ENCODE measurements at regions not wholly inside any gene's neighbourhood (a gene's known extent, or its start where the extent isn't known, plus 50 kb on each side); places are given as distances from the start of the nearest gene placed in this dataset.
"Not testable (repeated sequence)": the region's sequence is repeated elsewhere in the genome, so short reads cannot be mapped to it uniquely, and the experiment has no call there.

- DNase-seq: no peak
These were observed 1805.9 kb downstream of the NCAM2 start for GRCh38 chr21:22804151-22804550.

GRCh38 chr21:22806278-22806677, 1808.1 kb downstream of the NCAM2 start:
- DNase-seq: no peak

DNA sequence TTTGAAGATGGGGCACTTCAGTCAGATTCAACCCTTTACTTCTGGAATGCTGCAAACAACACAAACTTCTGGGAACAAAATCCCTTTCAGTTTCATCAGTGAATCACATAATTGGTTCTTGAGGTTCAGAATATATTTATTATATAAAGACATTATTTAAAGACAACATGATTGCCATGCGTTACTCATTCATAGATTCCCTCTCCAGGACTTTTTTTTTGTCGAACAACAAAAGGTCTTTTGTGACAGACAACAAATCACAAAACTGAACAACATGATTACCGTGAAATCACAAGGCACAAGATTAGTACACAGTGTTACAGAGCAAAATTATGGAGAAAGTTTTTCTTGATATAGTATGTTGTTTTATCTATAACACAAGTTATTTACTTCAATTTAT, 1815.0 kb downstream of the NCAM2 start:
- DNase-seq: no peak

GRCh38 chr21:22818681-22819485, 1820.7 kb downstream of the NCAM2 start:
- not testable (repeated sequence) for DNase-seq

DNA sequence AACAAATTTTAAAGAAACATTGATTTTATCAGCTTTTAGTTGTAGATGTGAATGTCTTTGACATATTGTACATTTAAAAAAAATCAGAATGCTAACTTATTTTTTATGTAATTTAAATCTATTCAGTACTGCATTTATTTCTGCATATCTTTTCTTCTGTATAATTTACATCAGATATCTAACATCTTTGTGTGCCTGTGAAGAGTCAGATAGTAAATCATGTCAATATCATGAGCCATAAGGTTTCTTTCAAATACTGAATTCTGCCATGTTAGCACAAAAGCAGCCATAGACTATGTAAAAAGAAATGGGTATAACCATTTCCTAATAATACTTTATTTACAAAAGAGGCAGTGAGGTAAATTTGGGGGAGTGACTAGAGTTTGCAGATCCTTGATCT, 1829.2 kb downstream of the NCAM2 start:
- no peak for DNase-seq

DNA sequence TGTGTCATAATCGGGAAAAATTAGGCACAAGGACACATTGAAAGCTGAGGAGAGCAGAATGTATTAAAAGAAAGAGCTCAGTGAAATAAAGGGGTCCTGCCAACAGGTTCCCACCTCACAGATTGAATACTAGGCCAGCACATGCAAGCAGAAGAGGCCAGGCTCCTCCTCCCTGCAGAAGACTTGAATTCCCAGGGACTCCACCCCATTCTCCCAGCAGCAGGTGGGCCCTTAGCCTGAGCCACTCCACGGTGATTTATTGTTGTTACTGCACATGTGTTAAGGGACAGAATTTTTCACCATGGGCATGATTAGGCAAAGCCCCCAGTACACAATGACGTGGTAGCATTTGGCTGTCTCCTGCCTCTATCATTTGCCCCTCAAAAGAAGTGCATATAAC, 1844.7 kb downstream of the NCAM2 start:
- DNase-seq: no peak

DNA sequence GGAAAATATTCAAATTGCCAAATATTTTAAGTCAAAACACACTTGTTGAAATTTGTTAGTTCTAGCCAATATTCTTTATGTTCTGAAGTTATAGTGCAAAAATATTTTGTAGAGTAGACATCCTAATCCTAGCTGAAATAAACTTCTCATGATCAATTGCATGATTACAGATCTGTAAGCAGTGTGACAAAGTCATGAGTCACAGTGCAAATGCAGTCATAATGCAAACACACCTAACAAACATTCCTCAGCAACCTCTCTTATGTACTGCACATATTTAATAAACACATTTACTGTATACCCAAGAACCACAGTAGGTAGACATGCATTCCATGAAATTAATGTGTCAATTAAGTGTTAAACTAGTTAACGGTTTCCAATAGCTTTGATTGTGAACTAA, 1857.4 kb downstream of the NCAM2 start:
- DNase-seq: no peak

DNA sequence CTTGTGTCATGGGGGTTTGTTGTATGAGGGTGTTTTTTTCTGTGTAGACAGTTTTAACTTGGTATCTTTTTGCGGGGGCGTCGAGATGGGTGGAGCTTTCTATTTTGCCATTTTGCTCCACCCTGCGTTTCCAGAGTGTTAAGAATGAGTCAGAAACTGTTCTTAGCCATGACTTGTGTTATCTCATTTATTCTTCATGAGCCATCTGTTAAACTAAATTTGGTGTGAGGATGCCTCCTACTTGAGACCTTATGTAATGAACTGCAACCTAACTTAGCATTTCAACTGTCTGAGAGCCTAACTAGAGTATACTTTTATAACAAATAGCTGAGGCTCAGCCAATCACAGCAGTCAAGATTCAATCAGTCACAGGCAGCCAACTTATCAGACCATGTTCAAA, 1873.5 kb downstream of the NCAM2 start:
- DNase-seq: no peak

DNA sequence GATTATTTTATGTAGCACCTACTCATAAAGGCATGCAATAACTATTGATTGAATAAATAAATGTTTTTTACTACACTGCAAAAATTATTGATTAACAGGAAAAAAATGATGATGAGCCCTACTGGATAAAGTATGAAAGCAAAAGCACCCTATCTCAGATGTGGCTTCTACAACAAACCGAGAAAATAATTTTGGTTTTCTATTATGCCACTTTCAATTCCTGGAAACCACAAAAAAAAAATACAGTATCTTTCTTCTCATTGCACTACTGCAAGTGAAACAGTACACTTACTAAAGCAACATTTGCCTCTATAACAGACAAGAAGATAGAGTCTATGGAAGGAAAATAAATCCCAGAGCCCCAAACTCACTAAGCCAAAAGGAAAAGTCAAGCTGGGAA, 1882.4 kb downstream of the NCAM2 start:
- DNase-seq: no peak

- no peak for DNase-seq
These were observed 1882.9 kb downstream of the NCAM2 start for GRCh38 chr21:22881131-22881530.

GRCh38 chr21:22885079-22885478, 1886.9 kb downstream of the NCAM2 start:
- no peak for DNase-seq

DNA sequence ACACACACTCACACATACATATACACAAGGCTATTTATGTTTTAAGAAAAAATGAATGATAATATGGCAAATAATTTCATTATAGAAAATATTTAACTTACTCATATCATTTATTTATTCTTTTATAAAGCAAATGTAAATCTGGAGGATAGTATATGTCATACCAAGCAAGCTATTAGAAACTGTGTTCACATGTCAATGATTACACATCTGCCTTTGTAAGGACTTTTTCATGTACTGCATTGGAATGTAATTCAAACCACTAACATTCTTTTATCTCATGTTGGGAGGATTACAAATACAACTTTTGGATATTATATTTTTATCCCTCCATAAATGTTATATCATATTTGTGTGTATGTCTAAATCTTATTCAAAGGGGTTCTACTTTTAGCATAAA, 1887.4 kb downstream of the NCAM2 start:
- DNase-seq: no peak

- DNase-seq: no peak
These were observed 1891.2 kb downstream of the NCAM2 start for GRCh38 chr21:22889445-22889844.

DNA sequence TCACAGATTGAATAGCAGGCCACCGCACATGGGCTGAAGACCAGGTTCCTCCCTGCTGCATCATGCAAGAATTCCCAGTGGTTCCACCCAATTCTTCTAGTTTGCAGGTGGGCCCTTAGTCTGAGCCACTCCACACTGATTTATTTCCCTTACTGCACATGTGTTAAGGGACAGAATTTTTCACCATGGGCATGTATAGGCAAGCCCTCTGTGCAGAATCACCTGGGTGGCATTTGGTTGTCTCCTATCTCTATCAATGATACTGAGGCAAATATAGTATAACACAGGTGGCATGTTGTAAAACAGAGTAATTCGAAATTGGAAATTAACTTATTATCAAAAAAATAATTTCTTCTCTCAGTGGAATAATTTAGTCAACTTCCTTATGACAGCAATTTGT, 1892.4 kb downstream of the NCAM2 start:
- DNase-seq: no peak

DNA sequence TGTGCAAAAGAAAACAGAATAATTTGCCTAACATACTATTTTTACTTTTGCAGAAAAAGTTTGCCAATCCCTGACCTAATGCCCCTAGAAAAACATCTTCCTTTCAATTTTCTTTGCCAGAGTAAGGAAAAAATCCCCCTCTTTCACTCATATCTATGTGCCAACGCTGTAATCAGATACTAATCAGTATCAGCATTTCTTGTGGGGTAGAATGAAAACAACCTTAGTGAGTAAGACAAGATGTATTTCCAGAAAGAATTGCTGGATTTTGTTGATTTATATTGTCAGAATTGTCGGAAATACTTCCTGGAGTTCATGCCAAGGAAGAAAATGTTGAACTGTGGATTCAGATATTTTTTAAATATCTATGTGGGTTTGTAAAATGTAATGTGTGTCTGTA, 1893.8 kb downstream of the NCAM2 start:
- DNase-seq: no peak

DNA sequence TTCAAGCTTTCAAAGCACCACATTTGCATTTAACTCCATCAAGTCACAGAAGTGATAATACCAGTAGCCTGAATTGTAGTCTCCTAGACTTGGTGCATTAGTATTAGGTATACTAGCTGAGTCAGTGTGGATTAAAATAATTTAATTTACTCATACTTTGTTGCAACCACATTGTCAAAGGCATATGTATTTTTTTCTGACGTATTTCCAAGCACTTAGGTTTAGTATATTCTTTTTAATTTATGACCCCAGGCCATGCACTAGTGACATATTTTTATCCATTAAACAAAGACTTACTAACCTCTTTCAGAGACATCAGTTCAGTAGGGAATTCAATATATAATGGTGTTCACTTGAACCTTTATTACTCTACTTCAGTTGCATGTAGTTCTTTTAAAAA, 1894.5 kb downstream of the NCAM2 start:
- DNase-seq: no peak

GRCh38 chr21:22898051-22898665, 1899.9 kb downstream of the NCAM2 start:
- DNase-seq: no peak

DNA sequence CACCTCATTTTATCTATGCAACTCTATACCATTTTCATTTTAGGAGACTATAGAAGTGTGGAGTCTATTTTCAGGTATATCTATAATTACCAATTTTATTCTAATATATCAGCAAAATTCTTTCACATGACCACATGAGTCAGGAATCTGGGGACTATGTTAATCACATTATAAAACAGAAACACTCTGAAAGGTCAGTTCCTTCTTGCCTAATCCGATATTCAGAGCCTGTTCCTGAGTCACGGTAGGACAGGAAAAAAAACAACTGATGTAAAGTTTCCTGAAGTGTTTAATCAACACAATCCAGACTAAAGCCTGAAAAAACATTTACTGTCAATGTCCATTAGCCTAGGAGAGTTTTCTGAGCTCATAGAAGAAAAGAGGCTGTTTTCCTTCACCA, 1902.3 kb downstream of the NCAM2 start:
- DNase-seq: no peak

GRCh38 chr21:22903851-22904250, 1905.6 kb downstream of the NCAM2 start:
- DNase-seq: no peak

DNA sequence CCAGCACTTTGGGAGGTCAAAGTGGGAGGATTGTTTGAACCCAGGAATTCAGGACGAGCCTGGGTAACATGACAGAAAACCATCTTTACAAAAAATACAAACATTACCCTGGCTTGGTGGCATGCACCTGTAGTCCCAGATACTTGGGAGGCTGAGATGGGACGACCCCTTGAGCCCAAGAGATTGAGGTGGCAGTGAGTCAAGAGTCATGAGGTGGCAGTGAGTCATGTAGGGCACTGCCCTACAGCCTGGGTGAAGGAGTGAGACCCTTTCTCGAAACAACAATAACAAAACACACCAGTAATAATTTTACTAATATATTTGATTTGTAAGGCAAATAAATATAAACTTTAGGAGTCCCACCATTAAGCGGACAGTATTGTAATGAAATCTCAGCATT, 1906.2 kb downstream of the NCAM2 start:
- DNase-seq: no peak

DNA sequence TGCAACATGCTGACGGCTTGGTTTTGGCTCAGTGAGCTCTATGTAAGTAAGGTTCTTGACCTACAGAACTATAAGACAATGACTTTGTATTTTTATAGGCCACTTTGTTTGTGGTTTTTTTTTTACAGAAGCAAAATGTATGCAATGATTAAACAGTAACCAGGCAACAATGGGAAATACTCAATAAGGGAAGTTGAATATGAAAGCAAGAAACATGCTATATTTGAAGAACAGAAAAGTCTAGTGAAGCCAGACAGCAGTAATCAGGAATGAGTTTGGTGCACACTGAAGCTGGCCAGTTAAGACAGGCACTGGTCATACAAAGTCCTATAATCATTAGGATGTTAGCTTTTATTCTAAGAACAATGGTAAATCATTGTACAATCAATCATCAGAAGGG, 1926.8 kb downstream of the NCAM2 start:
- DNase-seq: no peak

DNA sequence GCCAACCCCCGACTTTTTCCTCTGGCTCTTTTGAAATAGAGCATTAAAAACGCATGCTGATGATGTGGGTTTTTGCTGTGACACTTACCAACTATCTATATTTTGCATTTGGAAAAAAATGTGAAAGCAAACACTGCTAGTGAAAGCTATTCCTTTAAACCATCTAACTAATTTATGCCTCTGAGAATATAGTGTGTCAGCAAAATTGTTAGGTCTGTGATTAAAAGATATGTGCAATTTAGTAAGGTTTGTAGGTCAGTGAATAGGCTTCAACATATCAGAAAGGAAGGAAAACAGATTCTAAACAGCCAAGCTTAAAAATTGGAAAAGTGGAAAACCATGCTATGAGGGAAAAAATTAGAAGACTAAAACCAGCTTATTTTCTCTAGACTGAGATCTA, 1929.3 kb downstream of the NCAM2 start:
- DNase-seq: no peak

DNA sequence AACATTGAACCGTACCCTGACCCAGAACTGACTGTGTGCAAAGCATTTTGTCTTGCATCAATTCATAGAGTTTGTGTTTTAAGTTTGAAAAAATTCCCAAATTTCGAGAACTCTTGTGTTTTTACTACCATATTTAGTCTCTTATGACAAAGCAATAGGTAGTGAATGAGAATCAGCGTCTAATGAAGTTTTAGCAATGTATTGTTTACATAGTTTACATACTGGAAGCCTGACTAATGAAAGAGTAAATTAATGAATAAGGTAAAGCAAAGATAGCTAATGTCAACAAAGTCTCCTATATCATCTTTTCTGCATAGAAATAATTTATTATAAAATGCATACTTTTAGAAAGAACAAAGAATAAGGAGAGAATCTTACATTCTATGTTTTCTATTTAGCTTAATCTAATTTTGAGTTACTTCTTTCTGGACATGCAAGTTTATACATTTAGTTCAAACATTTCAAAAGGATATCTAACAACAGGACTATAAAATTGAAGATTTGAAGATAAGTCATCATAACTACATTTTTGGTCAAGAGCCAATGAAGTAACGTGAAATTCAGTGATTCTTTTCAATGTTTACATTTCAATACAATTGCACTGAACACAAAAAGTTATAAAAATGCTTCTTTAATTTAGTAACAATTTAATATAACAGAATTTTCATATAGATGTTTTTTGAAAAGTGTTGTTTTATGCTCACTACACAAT, 1943.7 kb downstream of the NCAM2 start:
- no peak for DNase-seq

DNA sequence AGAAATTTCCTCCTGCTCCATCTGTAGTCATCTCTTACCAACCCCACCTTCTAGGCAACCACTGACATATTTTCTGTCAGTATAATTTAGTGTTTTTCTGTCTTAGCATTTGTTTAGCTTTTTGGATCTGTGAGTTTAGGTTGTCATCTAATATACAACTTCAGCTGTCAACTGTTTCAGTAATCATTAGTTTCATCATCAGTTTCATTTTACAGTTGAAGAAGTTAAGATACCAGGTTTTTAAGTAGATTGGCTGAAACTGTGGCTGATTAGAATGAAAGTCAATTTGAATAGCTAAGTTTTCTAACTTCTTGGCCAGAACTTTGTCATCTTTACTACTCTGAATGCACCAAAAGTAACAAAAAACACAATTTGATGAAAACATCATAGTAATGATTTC, 1957.3 kb downstream of the NCAM2 start:
- DNase-seq: no peak

Data from DMS153 (cell line).